ENCODE measurements at regions not wholly inside any gene's neighbourhood (a gene's known extent, or its start where the extent isn't known, plus 50 kb on each side); places are given as distances from the start of the nearest gene placed in this dataset.

DNA sequence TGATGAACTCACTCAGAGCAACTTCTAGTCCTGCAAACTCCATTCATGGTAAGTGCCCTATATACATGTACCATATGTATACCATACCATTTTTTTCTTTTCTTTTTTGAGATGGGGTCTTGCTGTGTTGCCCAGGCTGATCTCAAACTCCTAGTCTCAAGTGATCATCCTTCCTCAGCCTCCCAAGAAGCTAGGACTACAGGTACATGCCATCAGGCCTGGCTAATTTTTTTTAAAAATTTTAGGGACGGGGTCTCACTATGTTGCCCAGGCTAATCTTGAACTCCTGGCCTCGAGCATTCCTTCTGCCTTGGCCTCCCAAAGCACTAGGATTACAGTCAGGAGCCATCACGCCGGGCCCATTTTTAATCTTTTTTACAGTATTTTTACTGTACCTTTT lies 67.3 kb upstream of the MFGE8 start:
- intact Hi-C loops (cut with DNase I) = no loop called here
- Histone ChIP-seq H3K27ac (no peak overlapping the region), H3K4me3 (replicated peaks in 1 of 3) (no peak overlapping the region), H3K36me3 (no peaks in the 10 kb centered on the region), H3K9me3 (no peaks in the 10 kb centered on the region), H3K4me1 (peaks cover 0 to 5% of the 10 kb centered on the region in 2 donors), H3K27me3 (no peaks in the 10 kb centered on the region)
- 96 to 97% methylated on average over 4 of the region's 4 CpGs for WGBS, 2 donors
- TF ChIP-seq, protein P1, sequence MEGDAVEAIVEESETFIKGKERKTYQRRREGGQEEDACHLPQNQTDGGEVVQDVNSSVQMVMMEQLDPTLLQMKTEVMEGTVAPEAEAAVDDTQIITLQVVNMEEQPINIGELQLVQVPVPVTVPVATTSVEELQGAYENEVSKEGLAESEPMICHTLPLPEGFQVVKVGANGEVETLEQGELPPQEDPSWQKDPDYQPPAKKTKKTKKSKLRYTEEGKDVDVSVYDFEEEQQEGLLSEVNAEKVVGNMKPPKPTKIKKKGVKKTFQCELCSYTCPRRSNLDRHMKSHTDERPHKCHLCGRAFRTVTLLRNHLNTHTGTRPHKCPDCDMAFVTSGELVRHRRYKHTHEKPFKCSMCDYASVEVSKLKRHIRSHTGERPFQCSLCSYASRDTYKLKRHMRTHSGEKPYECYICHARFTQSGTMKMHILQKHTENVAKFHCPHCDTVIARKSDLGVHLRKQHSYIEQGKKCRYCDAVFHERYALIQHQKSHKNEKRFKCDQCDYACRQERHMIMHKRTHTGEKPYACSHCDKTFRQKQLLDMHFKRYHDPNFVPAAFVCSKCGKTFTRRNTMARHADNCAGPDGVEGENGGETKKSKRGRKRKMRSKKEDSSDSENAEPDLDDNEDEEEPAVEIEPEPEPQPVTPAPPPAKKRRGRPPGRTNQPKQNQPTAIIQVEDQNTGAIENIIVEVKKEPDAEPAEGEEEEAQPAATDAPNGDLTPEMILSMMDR (IDR thresholded peaks at IDR 0.05) = no peak
- no peak for TF ChIP-seq POLR2A (IDR thresholded peaks at IDR 0.05)
- DNase-seq = no peak

DNA sequence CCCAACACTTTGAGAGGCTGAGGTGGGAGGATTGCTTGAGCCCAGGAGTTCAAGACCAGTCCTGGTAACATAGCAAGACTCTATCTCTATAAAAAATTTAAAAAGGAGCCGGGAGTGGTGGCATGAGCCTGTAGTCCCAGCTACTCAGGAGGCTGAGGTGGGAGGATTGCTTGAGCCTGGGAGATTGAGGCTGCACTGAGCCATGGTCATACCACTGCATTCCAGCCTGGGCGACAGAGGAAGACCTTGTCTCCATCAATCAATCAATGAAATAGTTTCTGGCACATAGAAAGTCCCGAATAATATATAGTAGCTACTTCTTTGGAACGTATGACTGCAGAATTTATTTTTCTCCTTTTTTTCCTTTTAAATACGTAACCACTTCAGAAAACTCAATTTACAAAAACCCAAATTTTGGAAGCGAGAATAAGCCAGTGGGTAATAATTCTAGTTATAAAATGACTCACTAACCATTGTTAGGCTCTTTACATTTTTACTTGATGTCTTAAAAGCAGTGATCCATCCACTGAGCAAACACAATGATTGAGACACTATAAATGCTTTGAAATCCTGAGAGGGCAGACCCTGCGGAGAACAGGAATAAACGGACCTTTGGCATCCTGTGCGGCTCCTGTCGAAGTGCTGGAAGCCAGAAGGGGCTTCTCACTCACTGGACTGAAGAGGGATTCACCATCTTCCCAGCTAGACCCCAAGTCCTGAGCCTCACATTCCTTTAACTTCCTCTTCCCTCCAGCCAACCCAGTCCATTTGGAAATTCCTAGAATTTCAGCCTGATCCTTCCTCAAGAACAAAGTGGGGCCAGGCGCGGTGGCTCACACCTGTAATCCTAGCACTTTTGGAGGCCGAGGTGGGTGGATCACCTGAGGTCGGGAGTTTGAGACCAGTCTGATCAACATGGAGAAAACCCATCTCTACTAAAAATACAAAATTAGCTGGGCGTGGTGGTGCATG lies 68.4 kb upstream of the MFGE8 start:
- Histone ChIP-seq H3K9me3 (no peaks in the 10 kb centered on the region), H3K4me3 (replicated peaks in 1 of 3) (no peak overlapping the region), H3K4me1 (peaks cover 0 to 5% of the 10 kb centered on the region in 2 donors), H3K27ac (no peak overlapping the region), H3K36me3 (no peaks in the 10 kb centered on the region), H3K27me3 (no peaks in the 10 kb centered on the region)
- WGBS, 2 donors = 76 to 82% methylated on average over 15 of the region's 15 CpGs
- no peak for DNase-seq
- intact Hi-C loops (cut with DNase I) = no loop called here
- TF ChIP-seq, protein P1 (IDR thresholded peaks at IDR 0.05) = no peak
- no peak for TF ChIP-seq POLR2A (IDR thresholded peaks at IDR 0.05)

DNA sequence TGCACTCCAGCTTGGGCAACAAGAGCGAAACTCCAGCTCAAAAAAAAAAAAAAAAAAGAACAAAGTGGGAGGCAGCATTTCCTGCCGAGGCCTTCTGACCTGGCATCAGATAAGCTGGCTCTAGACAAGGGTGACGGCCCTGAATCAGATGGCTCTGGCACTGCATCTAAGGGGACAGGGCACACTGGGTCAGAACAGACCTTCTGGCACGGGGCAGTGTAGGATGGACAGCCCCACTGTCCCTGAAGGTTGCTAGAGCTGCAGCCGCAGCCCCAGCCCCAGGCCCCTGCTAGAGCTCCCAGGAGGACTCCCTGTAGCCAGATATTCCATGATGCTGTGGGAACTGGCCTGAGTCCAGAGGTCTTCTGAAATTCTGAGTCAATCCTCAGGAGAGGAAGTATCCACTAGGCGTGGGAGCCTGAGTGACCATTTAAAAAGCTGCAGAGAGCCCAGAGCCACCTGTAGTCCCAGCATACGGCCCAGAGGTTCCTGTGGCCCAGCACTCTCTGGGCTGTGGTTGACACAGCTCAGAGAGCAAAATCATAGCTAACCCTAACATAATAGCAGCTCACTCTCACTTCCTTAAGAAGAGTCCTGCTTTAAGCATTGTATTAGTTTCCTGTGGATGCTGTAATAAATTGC lies 69.2 kb upstream of the MFGE8 start:
- H3K36me3 ChIP-seq = no peaks in the 10 kb centered on the region
- no peak overlapping the region for H3K4me3 ChIP-seq (replicated peaks in 1 of 3)
- peaks cover 0 to 5% of the 10 kb centered on the region in 2 donors for H3K4me1 ChIP-seq
- H3K27ac ChIP-seq = no peak overlapping the region
- 57 to 74% methylated on average over 5 to 7 of the region's 7 CpGs for WGBS, 2 donors
- H3K9me3 ChIP-seq = no peaks in the 10 kb centered on the region
- intact Hi-C loops (cut with DNase I) = no loop called here
- no peak for TF ChIP-seq POLR2A (IDR thresholded peaks at IDR 0.05)
- TF ChIP-seq, protein P1 (IDR thresholded peaks at IDR 0.05) = no peak
- no peaks in the 10 kb centered on the region for H3K27me3 ChIP-seq
- peak; percentile 8 to 9 for DNase-seq

DNA sequence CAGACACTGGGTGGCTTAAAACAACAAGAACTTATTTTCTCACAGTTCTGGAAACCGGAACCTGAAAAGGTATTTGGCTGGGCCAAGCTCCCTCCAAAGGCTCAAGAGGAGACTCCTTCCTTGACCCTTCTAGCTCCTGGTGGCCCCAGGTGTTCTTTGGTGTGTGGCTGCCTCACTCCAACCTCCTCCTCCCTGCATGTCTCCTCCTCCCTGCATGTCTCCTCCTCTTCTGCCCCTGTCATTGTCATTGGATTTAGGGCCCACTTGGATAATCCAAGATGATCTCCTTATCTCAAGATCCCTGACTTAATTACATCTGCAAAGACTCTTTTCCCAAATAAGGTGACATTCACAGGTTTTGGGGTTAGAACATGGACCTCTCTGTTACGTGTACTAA lies 69.8 kb upstream of the MFGE8 start:
- DNase-seq = no peak
- Histone ChIP-seq H3K4me1 (peaks cover 0 to 5% of the 10 kb centered on the region in 2 donors), H3K4me3 (replicated peaks in 1 of 3) (no peak overlapping the region), H3K27ac (no peak overlapping the region), H3K27me3 (no peaks in the 10 kb centered on the region), H3K9me3 (no peaks in the 10 kb centered on the region), H3K36me3 (no peaks in the 10 kb centered on the region)
- no peak for TF ChIP-seq POLR2A (IDR thresholded peaks at IDR 0.05)
- TF ChIP-seq, protein P1 (IDR thresholded peaks at IDR 0.05) = no peak
- 84 to 86% methylated on average over 2 of the region's 2 CpGs for WGBS, 2 donors
- intact Hi-C loops (cut with DNase I) = no loop called here

Data from thyroid gland (tissue), 4 donors.